M059J (cell line): ENCODE measurements at regions not wholly inside any gene's neighbourhood (a gene's known extent, or its start where the extent isn't known, plus 50 kb on each side); places are given as distances from the start of the nearest gene placed in this dataset.
"Not testable (repeated sequence)": the region's sequence is repeated elsewhere in the genome, so short reads cannot be mapped to it uniquely, and the experiment has no call there.

ENCODE experiments used
- DNase-seq: peaks from one replicate; pipeline ENCODE4 v3.0.0-alpha.2; 2012; ENCODE audit warnings: low read depth

- peak; percentile 2 for DNase-seq
Measured at GRCh38 chr5:106454050-106454449, 1216.7 kb downstream of the EFNA5 start.

GRCh38 chr5:106451998-106452397 is 1218.7 kb downstream of the EFNA5 start:
- no peak for DNase-seq

- no peak for DNase-seq
Measured at GRCh38 chr5:106443746-106444145, 1227.0 kb downstream of the EFNA5 start.

GRCh38 chr5:106435185-106435584 is 1235.6 kb downstream of the EFNA5 start:
- no peak for DNase-seq

- not testable (repeated sequence) for DNase-seq
Measured at GRCh38 chr5:106430733-106431132, 1240.0 kb downstream of the EFNA5 start.

- DNase-seq: no peak
Measured at GRCh38 chr5:106423109-106423897, 1247.4 kb downstream of the EFNA5 start.

GRCh38 chr5:106420102-106420501 is 1250.6 kb downstream of the EFNA5 start:
- no peak for DNase-seq

- DNase-seq: peak; percentile 76
Measured at GRCh38 chr5:106418196-106418595, 1252.5 kb downstream of the EFNA5 start.

- peak; percentile 4 for DNase-seq
Measured at GRCh38 chr5:106417566-106417965, 1253.2 kb downstream of the EFNA5 start.

- no peak for DNase-seq
Measured at GRCh38 chr5:106417163-106417562, 1253.6 kb downstream of the EFNA5 start.

GRCh38 chr5:106415541-106415940 is 1255.2 kb downstream of the EFNA5 start:
- DNase-seq: peak; percentile 84

- no peak for DNase-seq
Measured at GRCh38 chr5:106414342-106414741, 1256.4 kb downstream of the EFNA5 start.

GRCh38 chr5:106412606-106413005 is 1258.1 kb downstream of the EFNA5 start:
- no peak for DNase-seq

GRCh38 chr5:106408570-106408969 is 1262.2 kb downstream of the EFNA5 start:
- DNase-seq: peak; percentile 12

GRCh38 chr5:106408141-106408540 is 1262.6 kb downstream of the EFNA5 start:
- DNase-seq: no peak

GRCh38 chr5:106401561-106401960 is 1269.2 kb downstream of the EFNA5 start:
- no peak for DNase-seq

- peak; percentile 64 for DNase-seq
Measured at GRCh38 chr5:106399391-106399790, 1271.3 kb downstream of the EFNA5 start.

- peak; percentile 97 for DNase-seq
Measured at GRCh38 chr5:106397700-106398099, 1273.0 kb downstream of the EFNA5 start.

- DNase-seq: no peak
Measured at GRCh38 chr5:106393276-106393675, 1277.5 kb downstream of the EFNA5 start.

GRCh38 chr5:106392766-106393165 is 1278.0 kb downstream of the EFNA5 start:
- DNase-seq: peak; percentile 43

GRCh38 chr5:106387767-106388166 is 1283.0 kb downstream of the EFNA5 start:
- not testable (repeated sequence) for DNase-seq

GRCh38 chr5:106386287-106386686 is 1284.5 kb downstream of the EFNA5 start:
- DNase-seq: no peak

GRCh38 chr5:106380736-106381135 is 1290.0 kb downstream of the EFNA5 start:
- peak; percentile 69 for DNase-seq

- DNase-seq: peak; percentile 93
Measured at GRCh38 chr5:106376522-106376921, 1294.2 kb downstream of the EFNA5 start.
